NCI-H526 (cell line): ENCODE measurements at regions not wholly inside any gene's neighbourhood (a gene's known extent, or its start where the extent isn't known, plus 50 kb on each side); places are given as distances from the start of the nearest gene placed in this dataset.
"Not testable (repeated sequence)": the region's sequence is repeated elsewhere in the genome, so short reads cannot be mapped to it uniquely, and the experiment has no call there.

ENCODE experiments used
- DNase-seq, 2 experiments: peaks; one replicate each; lab custom pipeline; 2025; lab: John Stamatoyannopoulos, UW

DNA sequence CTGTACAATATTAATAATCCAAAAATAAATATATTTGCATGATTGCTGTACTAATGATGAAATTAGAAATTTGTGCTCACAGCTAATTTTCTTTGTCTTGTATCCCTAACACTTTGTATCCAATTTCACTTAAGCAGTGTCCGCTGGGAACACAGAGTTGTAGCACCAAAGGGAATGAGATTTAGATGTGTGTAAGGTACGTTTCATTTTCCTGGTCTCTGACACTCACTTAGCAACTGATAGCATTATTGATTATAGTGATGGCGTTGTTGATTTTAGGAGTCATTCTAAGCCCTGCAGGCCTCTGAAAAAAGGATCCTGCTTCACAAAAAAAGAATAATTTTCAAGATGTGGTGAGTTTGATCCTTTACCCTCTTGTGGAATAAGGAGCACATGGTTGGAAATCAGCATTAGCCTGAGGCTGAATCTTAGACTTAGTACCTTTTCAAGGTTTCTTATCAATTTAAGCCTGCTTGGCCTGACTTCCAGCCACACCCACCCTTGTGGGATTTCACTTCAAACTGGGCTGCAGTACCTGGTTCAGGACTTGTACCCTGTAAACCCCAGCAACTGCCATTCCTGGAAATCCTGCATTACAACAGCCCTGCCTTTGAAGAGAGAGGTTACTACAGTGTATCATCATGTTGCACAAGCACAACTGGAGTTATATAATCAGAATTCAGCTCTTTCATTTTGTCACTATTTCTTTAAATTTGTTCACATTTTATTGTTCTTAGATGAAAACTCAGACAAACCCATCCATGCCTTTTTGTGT lies 116.2 kb downstream of the RND3 start:
- no peak for DNase-seq

DNA sequence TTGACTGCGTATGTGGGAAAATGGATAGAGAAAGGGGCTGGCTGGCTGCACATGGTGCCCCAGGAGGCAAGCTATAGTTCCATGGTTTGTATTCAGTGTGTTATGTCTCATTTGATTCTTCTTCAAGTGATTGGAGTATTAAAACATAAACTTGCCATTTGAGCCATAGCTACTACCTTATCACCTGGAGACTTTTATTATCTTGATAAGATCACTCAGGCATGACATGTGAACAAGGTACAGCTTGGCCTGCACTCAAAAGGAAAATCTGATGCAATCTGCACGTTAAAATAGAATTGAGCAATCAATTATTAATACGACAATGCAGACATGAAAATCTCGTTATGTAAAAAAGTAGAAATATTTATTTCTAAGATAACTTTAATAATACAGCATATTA lies 116.9 kb downstream of the RND3 start:
- peak; percentile 21 to 49 for DNase-seq

DNA sequence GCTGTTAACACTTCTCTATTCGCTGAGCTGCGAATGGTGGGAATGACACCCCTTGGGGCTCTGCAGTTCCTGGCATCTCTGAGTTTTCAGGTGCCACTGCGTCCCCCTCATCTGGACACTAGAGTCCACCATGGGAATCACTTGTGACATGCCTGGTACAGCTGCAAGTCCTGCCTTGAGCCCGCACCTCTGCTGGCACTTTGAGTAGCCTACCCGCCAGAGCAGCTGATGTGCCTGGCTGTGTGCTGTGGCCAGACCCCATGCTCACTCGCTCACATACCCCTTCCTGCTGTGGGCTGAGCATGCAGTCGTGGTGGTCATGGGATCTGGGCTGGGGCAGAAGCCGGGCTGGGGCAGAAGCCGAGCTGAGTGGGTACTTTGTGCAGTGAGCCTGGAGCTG lies 117.6 kb downstream of the RND3 start:
- DNase-seq = no peak

DNA sequence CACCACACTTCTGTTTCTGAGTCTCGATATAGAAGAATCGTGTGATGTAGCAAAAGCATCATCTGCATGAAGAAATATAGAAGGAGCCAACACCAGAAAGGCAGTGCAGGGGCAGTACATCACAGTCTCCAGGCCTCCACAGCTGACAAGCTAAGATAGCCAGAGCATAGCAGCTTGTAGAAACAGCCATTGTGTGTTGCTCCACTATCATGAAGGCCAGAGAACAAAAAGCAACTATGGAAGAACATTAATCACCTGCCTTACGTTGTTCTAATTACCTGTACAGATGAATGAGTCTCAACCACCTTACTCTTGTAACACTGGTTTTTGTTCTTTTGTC lies 129.0 kb downstream of the RND3 start:
- DNase-seq = no peak

DNA sequence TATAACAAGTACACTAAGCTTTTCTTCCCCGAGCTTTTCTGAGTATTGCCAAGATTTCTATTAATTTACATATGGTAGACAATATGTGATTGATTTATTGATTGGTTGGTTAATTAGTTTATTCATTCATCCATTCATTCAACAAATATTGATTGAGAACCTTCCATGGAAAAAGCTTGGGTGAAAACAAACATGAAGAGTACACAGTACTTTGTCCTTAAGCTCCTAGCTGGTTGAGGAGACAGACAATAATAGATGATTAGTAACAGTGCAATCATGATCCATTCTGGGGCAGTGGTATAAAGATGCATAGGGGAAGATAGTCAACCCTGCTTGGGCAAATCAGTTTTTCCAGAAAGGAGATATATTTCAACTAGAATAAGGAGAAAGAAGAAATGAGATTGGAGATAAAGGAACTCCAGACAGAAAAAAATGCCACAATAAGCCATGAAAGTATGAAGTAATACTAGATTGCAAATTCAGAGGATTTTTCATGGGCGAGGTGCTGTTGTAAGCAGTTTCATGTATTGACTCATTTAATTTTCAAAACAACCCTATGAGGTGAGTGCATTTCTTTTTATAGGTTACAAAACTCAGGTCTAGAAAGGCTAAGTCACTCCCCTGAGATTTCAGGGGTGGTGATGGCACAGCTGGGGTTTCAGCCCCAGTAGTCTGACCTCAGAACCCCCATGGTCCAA lies 129.5 kb downstream of the RND3 start:
- DNase-seq = no peak

DNA sequence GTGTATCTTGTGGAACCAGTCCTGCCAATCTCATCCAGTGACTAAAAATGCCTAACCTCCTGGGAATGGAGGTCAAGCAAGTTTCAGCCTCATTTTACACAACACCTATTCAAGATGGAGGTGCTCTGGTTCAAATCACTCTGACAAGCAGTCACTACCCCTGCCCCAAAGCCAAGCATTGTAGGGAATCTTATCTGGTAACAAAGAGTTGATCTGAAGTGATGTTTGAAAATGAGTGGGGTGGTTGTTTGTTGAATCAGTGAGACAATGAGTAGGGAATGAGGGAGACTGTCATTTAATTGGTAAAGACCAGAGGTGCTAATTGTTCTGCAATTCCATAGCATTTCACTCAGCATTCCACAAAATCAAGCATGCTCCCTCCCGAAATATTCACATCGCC lies 132.0 kb downstream of the RND3 start:
- DNase-seq = no peak

DNA sequence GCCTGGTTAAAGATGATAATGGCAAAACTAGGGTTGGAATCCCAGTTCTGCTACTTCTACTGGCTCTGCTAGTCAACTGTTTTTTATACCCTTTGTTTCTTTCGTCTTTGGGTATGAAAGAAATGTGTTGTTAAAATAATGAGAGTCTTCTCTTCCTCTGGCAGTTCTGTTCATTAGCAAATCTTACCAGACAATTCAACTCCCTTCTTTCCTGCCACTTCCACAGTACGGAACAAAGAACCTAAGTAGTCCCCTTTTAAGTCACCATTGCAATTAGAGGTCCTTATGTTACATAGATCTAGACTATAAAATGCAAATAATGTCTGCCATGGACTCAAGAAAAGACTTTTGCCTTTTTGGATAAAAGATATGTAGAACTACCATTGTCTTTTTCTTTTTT lies 134.1 kb downstream of the RND3 start:
- DNase-seq = no peak

DNA sequence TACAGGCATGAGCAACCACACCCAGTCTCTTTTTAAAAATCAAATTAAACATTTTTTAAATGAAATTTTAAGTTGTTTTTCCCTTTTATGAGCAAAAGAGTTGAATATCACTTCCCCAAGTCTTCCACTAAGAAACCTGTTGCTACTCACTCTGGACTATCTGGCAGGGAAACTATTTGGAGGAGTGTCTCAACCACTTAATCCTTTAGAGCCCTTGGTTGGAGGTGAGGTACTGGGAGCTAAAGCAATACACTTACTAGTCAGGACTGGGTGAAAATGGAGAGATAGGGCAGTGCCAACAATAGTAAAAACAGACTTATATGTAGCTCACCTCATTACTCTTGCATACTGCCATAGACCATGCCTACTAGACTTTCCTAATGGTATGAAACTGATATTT lies 135.5 kb downstream of the RND3 start:
- DNase-seq = no peak

DNA sequence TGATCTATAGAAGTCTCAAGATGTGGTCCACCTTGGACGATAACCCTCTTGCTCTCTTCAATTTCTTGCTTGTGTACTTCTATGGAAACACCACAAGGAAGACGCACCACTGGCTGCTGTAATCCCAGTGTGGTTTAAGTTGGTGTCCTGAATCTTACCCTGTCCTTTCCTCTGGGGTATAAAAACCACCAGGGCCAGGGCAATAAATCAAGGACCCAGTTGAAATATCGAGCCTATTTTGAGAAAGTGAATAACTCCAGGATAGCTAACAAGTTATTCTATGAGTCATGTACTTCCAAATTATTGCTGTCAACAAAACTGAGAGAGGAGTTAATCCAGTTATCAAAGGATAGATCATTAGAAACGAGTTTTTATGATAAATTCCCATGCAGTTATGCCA lies 137.0 kb downstream of the RND3 start:
- no peak for DNase-seq

DNA sequence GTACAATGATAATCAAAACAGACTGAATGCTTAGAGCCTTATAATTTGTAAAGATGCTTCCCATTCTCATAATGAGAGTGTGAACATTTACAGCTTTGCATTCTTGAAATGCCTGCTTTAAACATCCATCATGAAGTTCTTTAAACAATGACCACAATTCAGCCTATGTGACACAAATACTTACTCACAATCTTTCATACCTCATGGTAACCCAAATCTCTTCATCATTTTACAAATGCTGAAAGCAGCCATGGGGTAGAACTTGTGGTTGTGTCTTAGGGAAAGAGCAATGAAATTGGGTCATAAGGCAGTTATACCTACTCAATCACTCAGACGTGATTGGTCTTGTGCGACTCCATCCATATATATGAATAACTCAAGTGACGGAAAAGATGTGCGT lies 140.7 kb downstream of the RND3 start:
- no peak for DNase-seq

DNA sequence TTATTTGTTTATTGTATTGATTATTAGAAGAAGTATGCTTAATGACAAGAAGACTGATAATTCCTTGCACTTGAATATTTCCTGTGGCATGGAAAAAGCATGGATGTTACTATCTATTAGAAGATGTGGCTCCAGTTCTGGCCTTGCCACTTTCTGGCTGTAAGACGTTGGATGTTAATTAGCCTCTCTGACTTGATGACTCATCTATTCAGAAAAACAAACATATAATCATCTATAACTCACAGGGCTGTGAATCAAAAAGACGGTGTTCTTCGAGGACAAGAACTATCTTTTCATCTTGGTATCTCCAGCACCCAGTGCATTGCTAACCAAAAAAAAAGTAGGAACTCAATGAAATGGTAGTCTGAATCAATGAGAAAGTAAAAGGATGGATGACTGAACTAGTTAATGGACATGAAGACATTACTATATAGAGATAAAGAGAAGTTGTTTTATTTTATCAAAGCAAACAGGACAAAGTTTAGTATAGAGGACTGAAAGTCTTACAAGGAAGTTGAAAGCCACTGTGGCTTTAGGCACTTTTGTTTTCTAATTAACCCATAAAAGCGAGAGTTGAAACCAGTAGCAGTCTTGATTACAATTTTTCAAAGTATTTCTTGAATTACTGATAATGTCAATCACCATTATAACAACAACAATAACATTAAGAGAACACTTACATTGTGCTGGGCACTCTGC lies 145.3 kb downstream of the RND3 start:
- no peak for DNase-seq

DNA sequence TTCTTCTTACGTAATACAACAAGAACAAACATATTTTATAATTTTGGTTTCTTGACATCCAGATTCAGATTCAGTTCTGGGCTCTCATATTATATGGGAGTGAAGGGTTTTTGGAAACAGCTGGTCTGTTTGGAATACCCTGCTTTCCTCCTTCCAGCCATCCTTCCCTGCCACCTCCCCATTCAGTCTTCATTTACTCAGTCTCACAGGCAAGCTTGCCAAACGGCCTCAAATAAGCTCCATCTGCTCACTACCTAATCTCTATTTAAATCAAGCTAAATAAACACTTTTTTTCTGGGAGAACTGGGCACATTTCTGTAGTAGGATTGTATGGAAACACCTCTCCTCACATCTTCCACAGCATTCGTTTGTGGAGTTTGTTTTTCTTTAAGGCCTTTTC lies 147.5 kb downstream of the RND3 start:
- no peak for DNase-seq

DNA sequence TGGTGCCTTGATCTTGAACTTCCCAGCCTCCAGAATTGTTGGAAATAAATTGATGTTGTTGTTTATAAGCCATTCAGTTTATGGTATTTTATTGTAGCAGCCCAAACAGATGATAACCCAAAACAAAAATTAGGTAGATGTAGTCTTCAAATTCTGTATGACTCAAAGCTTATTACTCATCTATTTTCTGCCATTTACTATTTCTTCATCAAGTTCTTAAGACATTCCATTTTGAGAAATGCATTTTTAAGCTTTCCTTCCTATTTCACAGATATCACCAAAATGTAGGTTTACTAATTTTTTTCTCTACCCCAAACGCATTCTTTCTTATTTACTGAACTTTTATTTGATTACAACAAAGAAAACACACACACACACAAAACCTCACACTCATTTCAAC lies 148.2 kb downstream of the RND3 start:
- DNase-seq = no peak

DNA sequence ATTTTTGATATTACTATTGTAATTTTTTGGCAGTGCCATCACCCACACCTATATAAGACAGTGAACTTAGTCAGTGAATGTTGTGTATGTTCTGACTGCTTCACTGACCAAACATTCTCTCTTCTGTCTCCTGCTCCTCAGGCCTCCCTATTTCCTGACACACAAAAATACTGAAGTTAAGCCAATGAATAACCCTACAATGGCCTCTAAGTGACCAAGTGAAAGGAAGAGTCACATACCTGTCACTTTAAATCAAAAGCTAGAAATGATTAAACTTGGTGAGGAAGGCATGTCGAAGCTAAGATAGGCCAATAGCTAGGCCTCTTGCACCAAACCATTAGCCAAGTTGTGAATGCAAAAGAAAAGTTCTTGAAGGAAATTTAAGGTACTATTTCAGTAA lies 151.9 kb downstream of the RND3 start:
- DNase-seq = no peak

DNA sequence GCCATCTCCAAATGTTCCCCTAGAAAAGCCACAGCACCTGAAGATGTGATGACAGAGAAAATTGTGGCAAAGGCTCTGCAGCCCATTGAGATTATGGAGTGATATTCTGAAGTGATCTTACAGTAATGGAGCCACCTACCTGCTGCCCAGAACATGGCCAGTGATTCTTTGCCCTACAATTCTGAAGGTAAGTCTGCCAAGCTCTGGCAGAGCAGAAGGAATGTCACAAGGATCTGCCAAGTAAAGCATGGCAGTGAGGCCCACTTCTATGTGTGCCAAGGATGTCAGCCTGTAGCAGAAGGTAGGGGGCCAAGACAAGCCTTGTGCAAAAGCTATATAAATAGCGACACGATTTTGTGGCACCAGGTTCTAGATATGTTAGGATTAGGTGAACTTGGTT lies 155.1 kb downstream of the RND3 start:
- no peak for DNase-seq

DNA sequence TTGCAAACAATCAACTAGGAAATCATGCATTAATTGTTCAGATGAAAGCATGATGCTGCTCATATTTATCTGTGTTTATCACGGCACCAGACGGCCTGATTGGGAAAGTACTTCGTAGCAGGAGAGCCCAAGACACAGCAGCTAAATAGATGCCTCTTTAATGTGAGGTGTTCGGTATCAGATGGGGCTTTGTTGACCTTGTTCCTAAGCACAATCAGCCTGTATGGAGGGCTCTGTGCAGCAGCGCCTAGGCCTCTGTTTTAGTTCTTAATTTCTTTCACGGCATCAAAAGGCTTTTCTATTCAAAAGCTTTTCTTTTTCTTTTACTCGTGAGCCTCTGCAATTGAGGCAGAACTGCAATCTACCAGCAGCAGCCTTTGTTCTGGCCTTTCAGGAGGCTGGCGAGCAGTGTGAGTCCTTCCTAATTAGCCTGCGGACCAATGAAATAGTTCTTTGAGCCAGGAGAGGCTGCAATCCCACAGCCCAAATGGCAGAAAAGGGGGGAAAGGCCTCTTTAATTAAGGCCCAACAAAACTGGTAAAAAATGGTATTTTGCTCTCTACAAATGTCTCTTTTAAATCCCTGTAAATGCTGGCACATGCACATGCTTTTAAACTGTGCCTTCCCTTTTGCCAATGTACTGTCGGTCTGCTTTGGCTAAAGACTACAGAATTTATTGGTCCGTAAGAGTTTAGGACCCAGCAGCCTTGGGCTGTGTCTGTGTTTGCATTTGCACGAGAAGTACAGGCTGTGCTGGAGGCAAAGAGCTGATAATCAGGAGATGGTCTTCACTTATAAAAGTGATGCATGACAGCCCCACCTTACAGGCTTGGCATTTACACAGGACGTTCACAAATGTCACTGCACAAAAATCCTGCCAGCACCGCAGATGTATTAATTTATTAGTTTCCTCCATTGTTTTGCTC lies 159.6 kb downstream of the RND3 start:
- DNase-seq = peak in 1 of 2 experiments; percentile 23

DNA sequence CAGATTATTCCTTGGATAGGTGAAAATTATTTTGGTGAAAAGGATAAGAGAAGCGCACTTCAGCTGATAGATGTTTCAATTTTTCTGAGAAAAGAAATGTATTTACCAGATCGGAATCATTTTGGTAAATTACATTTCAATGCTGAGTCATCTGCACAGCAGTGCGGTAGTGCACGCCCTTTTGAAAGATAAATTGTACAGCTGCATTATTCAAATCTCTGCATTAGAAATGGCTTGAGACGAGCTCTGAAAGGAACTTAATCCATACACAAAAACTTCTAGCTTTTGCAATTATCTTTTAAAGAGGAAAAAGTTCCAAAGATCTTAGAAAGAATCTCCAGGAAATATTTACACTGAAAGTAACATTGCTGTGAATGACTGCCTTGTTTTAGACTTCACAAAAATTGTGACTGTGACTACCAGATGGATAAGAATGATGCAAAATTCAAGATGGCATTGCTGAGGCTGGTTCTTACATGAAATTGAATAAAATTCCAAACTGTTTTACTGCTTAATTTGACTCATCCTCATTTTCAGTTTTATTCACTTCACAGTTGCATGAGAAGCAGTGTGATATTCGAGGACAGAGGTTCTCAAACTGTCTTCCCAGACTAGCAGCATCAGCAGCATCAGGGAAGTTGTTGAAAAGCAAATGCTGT lies 161.7 kb downstream of the RND3 start:
- DNase-seq = no peak

DNA sequence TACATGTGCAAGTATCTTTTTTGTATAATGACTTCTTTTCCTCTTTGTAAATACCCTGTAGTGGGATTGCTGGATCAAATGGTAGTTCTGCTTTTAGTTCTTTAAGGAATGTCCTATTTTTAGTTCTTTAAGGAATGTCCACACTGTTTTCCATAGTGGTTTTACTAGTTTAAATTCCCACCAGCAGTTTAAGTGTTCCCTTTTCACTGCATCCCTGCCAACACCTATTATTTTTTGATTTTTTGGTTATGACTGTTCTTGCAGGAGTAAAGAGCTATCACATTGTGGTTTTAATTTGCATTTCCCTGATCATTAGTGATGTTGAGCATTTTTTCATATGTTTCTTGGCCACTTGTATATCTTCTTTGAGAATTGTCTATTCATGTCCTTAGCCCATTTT lies 164.4 kb downstream of the RND3 start:
- DNase-seq = not testable (repeated sequence)

DNA sequence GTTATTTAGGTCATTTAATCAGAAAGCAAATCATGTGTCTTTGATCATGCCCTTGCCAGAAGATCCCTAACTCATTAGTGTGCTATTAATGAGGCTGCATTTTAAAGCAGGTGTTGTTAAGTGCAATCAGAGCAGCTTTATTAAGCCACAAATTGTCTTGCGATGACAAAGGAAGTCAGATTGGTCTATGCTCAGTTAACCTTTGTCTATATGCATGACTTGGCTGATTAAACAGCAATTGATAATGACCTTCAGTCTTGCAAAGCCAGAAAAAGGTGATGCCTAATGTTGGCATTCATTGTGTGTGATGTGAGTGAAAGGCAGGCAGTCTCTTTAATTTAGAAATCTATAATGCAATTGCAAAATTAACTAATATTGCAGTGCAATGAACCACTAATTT lies 166.9 kb downstream of the RND3 start:
- DNase-seq = no peak

DNA sequence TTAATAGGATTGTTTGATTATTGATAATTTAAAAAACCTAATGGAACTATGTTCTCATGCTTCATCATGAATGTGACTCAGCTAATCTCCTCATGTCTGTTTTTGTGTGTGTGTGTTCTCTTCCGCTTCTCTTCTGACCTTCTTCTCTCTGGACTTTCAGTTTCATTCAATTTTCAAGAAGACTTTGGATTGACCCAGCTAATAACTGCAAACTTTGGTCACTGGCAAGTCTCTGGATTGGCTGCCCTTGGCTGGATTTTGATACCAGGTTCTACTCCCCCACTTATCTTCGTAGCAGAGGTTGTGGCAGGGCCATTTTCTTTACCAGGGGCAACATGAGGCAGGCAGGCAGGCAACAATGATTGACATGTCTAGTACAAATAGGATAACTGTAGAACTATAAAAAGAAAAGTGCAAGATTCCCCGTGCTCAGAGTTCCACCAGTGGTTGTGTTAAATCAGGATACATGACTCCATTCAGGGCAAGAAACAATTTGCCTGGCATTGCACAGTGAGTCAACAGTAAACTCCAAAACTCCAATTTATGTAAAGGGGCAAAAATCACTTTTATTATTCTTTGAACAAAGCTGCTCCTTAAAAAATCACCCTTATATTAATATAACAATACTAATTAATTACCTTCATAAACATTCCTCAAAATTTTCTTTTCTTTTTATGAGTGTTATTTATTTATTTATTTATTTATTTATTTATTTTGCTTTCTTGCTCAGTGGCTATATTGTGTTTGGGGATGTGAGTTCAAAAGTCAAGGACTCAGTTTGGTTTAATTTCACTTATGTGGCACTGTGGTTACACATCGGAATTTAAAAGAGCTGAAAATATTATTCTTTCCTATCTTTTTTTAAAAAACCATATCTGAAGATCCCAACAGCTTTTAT lies 167.6 kb downstream of the RND3 start:
- no peak for DNase-seq

DNA sequence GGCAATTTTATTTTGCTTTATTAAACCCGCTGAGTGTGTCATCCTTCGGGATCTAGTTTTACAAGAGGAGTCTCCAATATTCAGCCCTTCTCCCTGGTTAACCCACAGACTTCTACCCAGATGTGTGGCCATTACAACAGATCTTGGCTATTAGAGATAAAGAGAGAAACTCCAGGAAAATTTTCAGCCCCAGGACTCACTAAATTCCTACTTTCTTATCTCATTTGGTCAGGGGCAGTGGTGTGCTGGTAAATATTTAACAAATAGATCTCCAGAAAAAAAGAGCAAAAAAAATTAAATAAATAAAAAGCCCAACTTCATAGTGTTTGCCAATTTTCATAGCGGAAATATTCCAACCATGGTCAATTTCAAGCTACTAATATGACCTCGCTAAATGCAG lies 168.4 kb downstream of the RND3 start:
- no peak for DNase-seq
